ENCODE measurements at regions not wholly inside any gene's neighbourhood (a gene's known extent, or its start where the extent isn't known, plus 50 kb on each side); places are given as distances from the start of the nearest gene placed in this dataset.

DNA sequence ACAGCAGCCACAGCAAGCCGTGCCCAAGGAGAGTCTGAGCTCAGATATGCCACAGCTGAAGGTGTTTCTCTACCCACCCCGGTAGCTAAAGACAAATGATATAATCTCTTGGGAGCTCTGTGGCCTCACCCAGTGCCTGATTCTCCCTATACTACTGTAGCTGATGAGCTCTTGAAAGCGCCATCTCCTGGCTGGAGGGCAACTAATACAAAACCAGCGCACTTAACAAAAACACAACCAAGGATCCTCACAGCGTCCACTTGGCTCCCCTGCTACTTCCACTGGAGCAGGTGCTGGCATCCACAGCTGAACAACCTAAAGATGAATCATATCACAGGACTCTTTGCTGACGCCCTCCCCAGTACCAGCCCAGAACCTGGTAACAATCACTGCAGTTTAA lies 1212.0 kb downstream of the PCDH17 start:
- no peak overlapping the region for H3K4me2 ChIP-seq
- no peak for DNase-seq (ENCODE audit: low spot score)

DNA sequence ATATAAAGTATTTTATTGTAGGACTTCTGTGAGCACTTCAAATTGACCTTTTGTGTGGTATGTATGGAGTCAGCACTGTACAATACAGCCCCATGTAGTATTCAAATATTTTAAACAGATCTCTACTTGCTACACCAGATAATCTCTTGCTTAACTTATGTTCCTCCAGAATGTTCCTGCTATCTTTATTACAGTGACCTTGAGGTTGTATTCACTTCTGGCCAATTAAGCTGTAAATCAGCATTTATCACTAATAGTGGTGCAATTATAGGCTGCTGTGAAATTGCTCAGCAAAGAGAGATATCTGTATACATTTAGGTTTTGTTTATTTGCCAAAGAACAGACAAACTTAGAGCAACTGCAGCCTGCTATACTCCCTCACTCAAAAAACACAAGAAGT lies 1218.6 kb downstream of the PCDH17 start:
- H3K4me1 ChIP-seq (ENCODE audit: insufficient read depth) = peaks cover 10% of the 10 kb centered on the region
- no peaks in the 10 kb centered on the region for H3K9me3 ChIP-seq (ENCODE audit: low read depth)
- no peak overlapping the region for H2AFZ ChIP-seq
- no peaks in the 10 kb centered on the region for H3K9me2 ChIP-seq (replicated peaks; ENCODE audit: insufficient read depth)
- no peaks in the 10 kb centered on the region for H3K36me3 ChIP-seq (replicated peaks; ENCODE audit: insufficient read depth, low read depth)
- no peak overlapping the region for H3K27ac ChIP-seq
- no peak for TF ChIP-seq EZH2phosphoT487 (IDR thresholded peaks at IDR 0.05; ENCODE audit: low read depth, severe bottlenecking, unreplicated experiment)
- TF ChIP-seq CTCF (IDR thresholded peaks at IDR 0.05; ENCODE audit: poor library complexity) = no peak
- no peak for TF ChIP-seq EZH2 (IDR thresholded peaks at IDR 0.05; ENCODE audit: borderline replicate concordance)
- no peaks in the 10 kb centered on the region for H4K20me1 ChIP-seq (ENCODE audit: insufficient read depth, poor library complexity, severe bottlenecking)
- no peaks in the 10 kb centered on the region for H3K79me2 ChIP-seq
- H3K27me3 ChIP-seq = no peaks in the 10 kb centered on the region
- H3K4me2 ChIP-seq = peak overlapping the region; percentile 3
- DNase-seq (ENCODE audit: low spot score) = no peak
- no peak overlapping the region for H3K4me3 ChIP-seq

More for the DNA sequence above, 1212.0 kb downstream of the PCDH17 start:
- Histone ChIP-seq H3K27ac (no peak overlapping the region), H4K20me1 (ENCODE audit: insufficient read depth, poor library complexity, severe bottlenecking) (no peaks in the 10 kb centered on the region), H2AFZ (no peak overlapping the region), H3K9me3 (ENCODE audit: low read depth) (no peaks in the 10 kb centered on the region), H3K9me2 (replicated peaks; ENCODE audit: insufficient read depth) (no peaks in the 10 kb centered on the region), H3K4me3 (no peak overlapping the region), H3K27me3 (no peaks in the 10 kb centered on the region), H3K4me1 (ENCODE audit: insufficient read depth) (no peaks in the 10 kb centered on the region), H3K79me2 (no peaks in the 10 kb centered on the region), H3K36me3 (replicated peaks; ENCODE audit: insufficient read depth, low read depth) (no peaks in the 10 kb centered on the region)
- 93% methylated on average over 6 of the region's 6 CpGs for WGBS (ENCODE audit: low lambda C conversion rate, missing lambda C conversion rate)
- TF ChIP-seq EZH2phosphoT487 (IDR thresholded peaks at IDR 0.05; ENCODE audit: low read depth, severe bottlenecking, unreplicated experiment) = no peak
- no peak for TF ChIP-seq CTCF (IDR thresholded peaks at IDR 0.05; ENCODE audit: poor library complexity)
- no peak for TF ChIP-seq EZH2 (IDR thresholded peaks at IDR 0.05; ENCODE audit: borderline replicate concordance)

DNA sequence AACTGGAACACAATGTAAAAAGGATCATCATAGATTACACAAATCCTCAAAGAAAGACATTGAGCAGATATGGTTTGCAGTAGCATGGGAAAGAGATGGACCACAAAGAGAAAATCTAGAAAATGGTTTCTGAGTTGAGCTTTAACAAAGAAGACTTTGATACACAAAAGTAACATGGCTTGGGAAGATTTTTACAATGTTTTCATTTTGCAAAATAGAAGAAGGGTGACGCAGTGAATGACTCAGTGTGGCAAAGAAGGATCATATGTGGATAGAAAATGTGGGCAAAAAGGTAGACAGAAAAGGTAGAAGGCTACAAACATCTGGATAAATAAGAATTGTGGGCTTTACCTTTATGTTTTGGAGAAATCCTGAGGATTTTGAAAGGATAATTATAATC lies 1220.5 kb downstream of the PCDH17 start:
- Histone ChIP-seq H3K4me2 (no peak overlapping the region), H4K20me1 (ENCODE audit: insufficient read depth, poor library complexity, severe bottlenecking) (no peaks in the 10 kb centered on the region), H3K9me3 (ENCODE audit: low read depth) (no peaks in the 10 kb centered on the region), H3K79me2 (no peaks in the 10 kb centered on the region), H3K4me1 (ENCODE audit: insufficient read depth) (peaks cover 10% of the 10 kb centered on the region), H3K4me3 (no peak overlapping the region), H3K9me2 (replicated peaks; ENCODE audit: insufficient read depth) (no peaks in the 10 kb centered on the region), H3K27ac (no peak overlapping the region), H3K36me3 (replicated peaks; ENCODE audit: insufficient read depth, low read depth) (no peaks in the 10 kb centered on the region), H2AFZ (no peak overlapping the region), H3K27me3 (no peaks in the 10 kb centered on the region)
- no peak for TF ChIP-seq EZH2phosphoT487 (IDR thresholded peaks at IDR 0.05; ENCODE audit: low read depth, severe bottlenecking, unreplicated experiment)
- 45% methylated on average over 1 of the region's 1 CpG for WGBS (ENCODE audit: low lambda C conversion rate, missing lambda C conversion rate)
- DNase-seq (ENCODE audit: low spot score) = no peak

GRCh38 chr13:58855283-58855682 lies 1223.7 kb downstream of the PCDH17 start:
- Histone ChIP-seq H3K36me3 (replicated peaks; ENCODE audit: insufficient read depth, low read depth) (no peaks in the 10 kb centered on the region), H3K4me3 (no peak overlapping the region), H3K4me1 (ENCODE audit: insufficient read depth) (no peaks in the 10 kb centered on the region), H4K20me1 (ENCODE audit: insufficient read depth, poor library complexity, severe bottlenecking) (no peaks in the 10 kb centered on the region), H2AFZ (no peak overlapping the region), H3K79me2 (no peaks in the 10 kb centered on the region), H3K27me3 (no peaks in the 10 kb centered on the region), H3K4me2 (no peak overlapping the region), H3K27ac (no peak overlapping the region), H3K9me2 (replicated peaks; ENCODE audit: insufficient read depth) (no peaks in the 10 kb centered on the region), H3K9me3 (ENCODE audit: low read depth) (no peaks in the 10 kb centered on the region)
- TF ChIP-seq EZH2 (IDR thresholded peaks at IDR 0.05; ENCODE audit: borderline replicate concordance) = no peak
- TF ChIP-seq EZH2phosphoT487 (IDR thresholded peaks at IDR 0.05; ENCODE audit: low read depth, severe bottlenecking, unreplicated experiment) = no peak
- no peak for TF ChIP-seq CTCF (IDR thresholded peaks at IDR 0.05; ENCODE audit: poor library complexity)
- DNase-seq (ENCODE audit: low spot score) = no peak
- 15% methylated on average over 1 of the region's 1 CpG for WGBS (ENCODE audit: low lambda C conversion rate, missing lambda C conversion rate)

Data from hepatocyte (in vitro differentiated cells).